ENCODE measurements at regions not wholly inside any gene's neighbourhood (a gene's known extent, or its start where the extent isn't known, plus 50 kb on each side); places are given as distances from the start of the nearest gene placed in this dataset.

- H3K9me3 ChIP-seq (replicated peaks; ENCODE audit: low read length): no peaks in the 10 kb centered on the region
- H3K4me3 ChIP-seq (ENCODE audit: low read length): no peak overlapping the region
- no peaks in the 10 kb centered on the region for H3K27me3 ChIP-seq (ENCODE audit: control insufficient read depth, insufficient read depth, low read length)
- peak overlapping the region; percentile 16 for H3K4me2 ChIP-seq (ENCODE audit: low read length)
- H3K36me3 ChIP-seq (ENCODE audit: insufficient read depth, low read length): no peaks in the 10 kb centered on the region
- peak overlapping the region; percentile 13 for H3K9ac ChIP-seq (ENCODE audit: low read depth, low read length)
- H3K4me1 ChIP-seq (ENCODE audit: control insufficient read depth, insufficient read depth, low read length): peaks cover 28% of the 10 kb centered on the region
Observed at GRCh38 chr2:144015655-144016245, 504.2 kb downstream of the ZEB2 start.

- Histone ChIP-seq H3K9me3 (replicated peaks; ENCODE audit: low read length) (no peaks in the 10 kb centered on the region), H3K9ac (ENCODE audit: low read depth, low read length) (no peak overlapping the region), H3K27me3 (ENCODE audit: control insufficient read depth, insufficient read depth, low read length) (no peaks in the 10 kb centered on the region), H3K36me3 (ENCODE audit: insufficient read depth, low read length) (no peaks in the 10 kb centered on the region), H3K4me1 (ENCODE audit: control insufficient read depth, insufficient read depth, low read length) (peaks cover 28% of the 10 kb centered on the region), H3K4me3 (ENCODE audit: low read length) (no peak overlapping the region), H3K4me2 (ENCODE audit: low read length) (no peak overlapping the region)
Observed at GRCh38 chr2:144015036-144015435, 504.9 kb downstream of the ZEB2 start.

GRCh38 chr2:144014103-144014502 lies 505.8 kb downstream of the ZEB2 start:
- H3K4me3 ChIP-seq (ENCODE audit: low read length): no peak overlapping the region
- H3K36me3 ChIP-seq (ENCODE audit: insufficient read depth, low read length): no peaks in the 10 kb centered on the region
- no peaks in the 10 kb centered on the region for H3K9me3 ChIP-seq (replicated peaks; ENCODE audit: low read length)
- no peak overlapping the region for H3K4me2 ChIP-seq (ENCODE audit: low read length)
- H3K27me3 ChIP-seq (ENCODE audit: control insufficient read depth, insufficient read depth, low read length): no peaks in the 10 kb centered on the region
- no peak overlapping the region for H3K9ac ChIP-seq (ENCODE audit: low read depth, low read length)
- H3K4me1 ChIP-seq (ENCODE audit: control insufficient read depth, insufficient read depth, low read length): peaks cover 28% of the 10 kb centered on the region

GRCh38 chr2:144012304-144012703 lies 507.6 kb downstream of the ZEB2 start:
- Histone ChIP-seq H3K4me2 (ENCODE audit: low read length) (no peak overlapping the region), H3K36me3 (ENCODE audit: insufficient read depth, low read length) (no peaks in the 10 kb centered on the region), H3K27me3 (ENCODE audit: control insufficient read depth, insufficient read depth, low read length) (no peaks in the 10 kb centered on the region), H3K4me1 (ENCODE audit: control insufficient read depth, insufficient read depth, low read length) (peaks cover 28% of the 10 kb centered on the region), H3K9ac (ENCODE audit: low read depth, low read length) (no peak overlapping the region), H3K4me3 (ENCODE audit: low read length) (no peak overlapping the region), H3K9me3 (replicated peaks; ENCODE audit: low read length) (no peaks in the 10 kb centered on the region)

GRCh38 chr2:144011553-144011952 lies 508.4 kb downstream of the ZEB2 start:
- H3K36me3 ChIP-seq (ENCODE audit: insufficient read depth, low read length): no peaks in the 10 kb centered on the region
- no peak overlapping the region for H3K9ac ChIP-seq (ENCODE audit: low read depth, low read length)
- H3K4me2 ChIP-seq (ENCODE audit: low read length): no peak overlapping the region
- H3K4me3 ChIP-seq (ENCODE audit: low read length): no peak overlapping the region
- no peaks in the 10 kb centered on the region for H3K27me3 ChIP-seq (ENCODE audit: control insufficient read depth, insufficient read depth, low read length)
- H3K9me3 ChIP-seq (replicated peaks; ENCODE audit: low read length): no peaks in the 10 kb centered on the region
- peaks cover 28% of the 10 kb centered on the region for H3K4me1 ChIP-seq (ENCODE audit: control insufficient read depth, insufficient read depth, low read length)

- Histone ChIP-seq H3K4me1 (ENCODE audit: control insufficient read depth, insufficient read depth, low read length) (peaks cover 23% of the 10 kb centered on the region), H3K9ac (ENCODE audit: low read depth, low read length) (no peak overlapping the region), H3K36me3 (ENCODE audit: insufficient read depth, low read length) (no peaks in the 10 kb centered on the region), H3K9me3 (replicated peaks; ENCODE audit: low read length) (no peaks in the 10 kb centered on the region), H3K4me3 (ENCODE audit: low read length) (no peak overlapping the region), H3K4me2 (ENCODE audit: low read length) (no peak overlapping the region), H3K27me3 (ENCODE audit: control insufficient read depth, insufficient read depth, low read length) (no peaks in the 10 kb centered on the region)
Observed at GRCh38 chr2:144011098-144011497, 508.8 kb downstream of the ZEB2 start.

GRCh38 chr2:144010096-144010836 lies 509.7 kb downstream of the ZEB2 start:
- H3K27me3 ChIP-seq (ENCODE audit: control insufficient read depth, insufficient read depth, low read length): no peaks in the 10 kb centered on the region

GRCh38 chr2:144006139-144006538 lies 513.8 kb downstream of the ZEB2 start:
- H3K4me3 ChIP-seq (ENCODE audit: low read length): no peak overlapping the region

More at GRCh38 chr2:144010096-144010836, 509.7 kb downstream of the ZEB2 start:
- Histone ChIP-seq H3K9me3 (replicated peaks; ENCODE audit: low read length) (no peaks in the 10 kb centered on the region), H3K36me3 (ENCODE audit: insufficient read depth, low read length) (no peaks in the 10 kb centered on the region), H3K4me3 (ENCODE audit: low read length) (no peak overlapping the region), H3K4me1 (ENCODE audit: control insufficient read depth, insufficient read depth, low read length) (peaks cover 17% of the 10 kb centered on the region), H3K9ac (ENCODE audit: low read depth, low read length) (no peak overlapping the region), H3K4me2 (ENCODE audit: low read length) (no peak overlapping the region)

GRCh38 chr2:144004742-144005141 lies 515.2 kb downstream of the ZEB2 start:
- H3K9ac ChIP-seq (ENCODE audit: low read depth, low read length): no peak overlapping the region
- H3K9me3 ChIP-seq (replicated peaks; ENCODE audit: low read length): no peaks in the 10 kb centered on the region
- no peaks in the 10 kb centered on the region for H3K4me1 ChIP-seq (ENCODE audit: control insufficient read depth, insufficient read depth, low read length)
- peak overlapping the region; percentile 51 for H3K4me2 ChIP-seq (ENCODE audit: low read length)
- no peak overlapping the region for H3K4me3 ChIP-seq (ENCODE audit: low read length)
- no peaks in the 10 kb centered on the region for H3K27me3 ChIP-seq (ENCODE audit: control insufficient read depth, insufficient read depth, low read length)
- H3K36me3 ChIP-seq (ENCODE audit: insufficient read depth, low read length): no peaks in the 10 kb centered on the region

More at GRCh38 chr2:144006139-144006538, 513.8 kb downstream of the ZEB2 start:
- Histone ChIP-seq H3K9ac (ENCODE audit: low read depth, low read length) (no peak overlapping the region), H3K36me3 (ENCODE audit: insufficient read depth, low read length) (no peaks in the 10 kb centered on the region), H3K9me3 (replicated peaks; ENCODE audit: low read length) (no peaks in the 10 kb centered on the region), H3K4me2 (ENCODE audit: low read length) (no peak overlapping the region), H3K4me1 (ENCODE audit: control insufficient read depth, insufficient read depth, low read length) (peaks cover 2% of the 10 kb centered on the region), H3K27me3 (ENCODE audit: control insufficient read depth, insufficient read depth, low read length) (no peaks in the 10 kb centered on the region)

GRCh38 chr2:144003460-144004075 lies 516.4 kb downstream of the ZEB2 start:
- Histone ChIP-seq H3K4me3 (ENCODE audit: low read length) (no peak overlapping the region), H3K4me2 (ENCODE audit: low read length) (no peak overlapping the region), H3K9me3 (replicated peaks; ENCODE audit: low read length) (no peaks in the 10 kb centered on the region), H3K36me3 (ENCODE audit: insufficient read depth, low read length) (no peaks in the 10 kb centered on the region), H3K9ac (ENCODE audit: low read depth, low read length) (no peak overlapping the region), H3K4me1 (ENCODE audit: control insufficient read depth, insufficient read depth, low read length) (no peaks in the 10 kb centered on the region), H3K27me3 (ENCODE audit: control insufficient read depth, insufficient read depth, low read length) (no peaks in the 10 kb centered on the region)

GRCh38 chr2:143996974-143997373 lies 522.9 kb downstream of the ZEB2 start:
- no peaks in the 10 kb centered on the region for H3K27me3 ChIP-seq (ENCODE audit: control insufficient read depth, insufficient read depth, low read length)
- H3K9ac ChIP-seq (ENCODE audit: low read depth, low read length): no peak overlapping the region
- no peak overlapping the region for H3K4me3 ChIP-seq (ENCODE audit: low read length)
- H3K9me3 ChIP-seq (replicated peaks; ENCODE audit: low read length): no peaks in the 10 kb centered on the region
- H3K4me2 ChIP-seq (ENCODE audit: low read length): no peak overlapping the region
- no peaks in the 10 kb centered on the region for H3K36me3 ChIP-seq (ENCODE audit: insufficient read depth, low read length)
- no peaks in the 10 kb centered on the region for H3K4me1 ChIP-seq (ENCODE audit: control insufficient read depth, insufficient read depth, low read length)

Measured in skeletal muscle satellite cell (primary cell).